ENCODE measurements at regions not wholly inside any gene's neighbourhood (a gene's known extent, or its start where the extent isn't known, plus 50 kb on each side); places are given as distances from the start of the nearest gene placed in this dataset.

DNA sequence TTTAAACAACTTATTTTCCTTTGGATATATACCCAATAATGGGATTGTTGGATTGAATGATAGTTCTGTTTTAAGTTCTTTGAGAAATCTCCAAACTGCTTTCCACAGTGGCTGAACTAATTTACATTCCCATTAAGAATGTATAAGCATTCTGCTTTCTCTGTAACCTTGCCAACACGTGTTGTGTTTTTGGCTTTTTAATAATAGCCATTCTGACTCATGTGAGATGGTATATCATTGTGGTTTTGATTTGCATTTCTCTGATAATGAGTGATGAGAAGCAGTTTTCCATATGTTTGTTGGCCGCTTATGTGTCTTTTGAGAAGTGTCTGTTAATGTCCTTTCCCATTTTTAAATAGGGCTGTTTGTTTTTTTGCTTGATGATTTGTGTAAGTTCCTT is 155.6 kb upstream of the PITX2 start:
- DNase-seq (ENCODE audit: low read depth, low spot score): no peak

- no peak for DNase-seq (ENCODE audit: low read depth, low spot score)
Measured at GRCh38 chr4:110780538-110780937, 157.7 kb upstream of the PITX2 start.

- no peak for DNase-seq (ENCODE audit: low read depth, low spot score)
Measured at GRCh38 chr4:110781944-110782343, 159.1 kb upstream of the PITX2 start.

DNA sequence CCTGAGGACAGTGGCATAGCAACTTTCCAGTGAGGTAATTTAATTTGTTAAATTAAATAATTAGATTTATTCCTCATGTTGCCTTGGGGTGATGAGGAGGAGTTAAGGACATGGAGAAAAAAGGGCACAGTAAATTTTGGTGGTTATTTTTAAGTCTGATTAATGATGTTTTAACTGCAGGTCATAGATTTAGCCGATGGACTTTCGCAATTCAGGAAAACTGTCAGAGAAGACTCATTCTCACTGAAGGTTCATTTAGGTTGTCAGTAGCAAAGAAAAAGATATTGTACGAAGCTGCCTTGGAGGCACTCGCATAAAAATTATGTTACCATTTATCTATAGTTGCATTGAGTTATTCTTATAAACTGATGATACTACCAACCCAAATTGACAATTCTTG is 164.2 kb upstream of the PITX2 start:
- DNase-seq (ENCODE audit: low read depth, low spot score): no peak

GRCh38 chr4:110787707-110788106 is 164.8 kb upstream of the PITX2 start:
- DNase-seq (ENCODE audit: low read depth, low spot score): no peak

DNA sequence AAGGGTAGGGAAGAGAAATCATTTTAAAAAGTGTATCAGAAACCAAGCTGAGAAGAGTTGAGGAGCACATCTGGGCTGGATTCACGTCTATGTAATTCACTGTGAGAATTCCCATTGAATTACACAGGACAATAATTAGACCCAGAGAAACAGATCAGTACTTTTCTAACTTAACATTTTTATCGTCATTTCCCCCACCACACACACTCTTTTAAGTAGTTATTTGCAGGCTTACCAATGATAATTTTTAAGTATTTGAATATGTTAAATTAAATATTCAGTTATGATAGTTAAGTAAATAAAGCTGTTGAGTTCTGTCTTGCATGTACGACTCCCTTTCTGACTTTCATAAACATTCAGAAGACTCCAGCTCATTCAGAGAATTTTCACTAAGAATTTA is 165.4 kb upstream of the PITX2 start:
- DNase-seq (ENCODE audit: low read depth, low spot score): no peak

- DNase-seq (ENCODE audit: low read depth, low spot score): no peak
Measured at GRCh38 chr4:110792036-110792435, 169.2 kb upstream of the PITX2 start.

GRCh38 chr4:110793381-110793801 is 170.5 kb upstream of the PITX2 start:
- no peak for DNase-seq (ENCODE audit: low read depth, low spot score)

- peak; percentile 12 for DNase-seq (ENCODE audit: low read depth, low spot score)
Measured at GRCh38 chr4:110793890-110794554, 171.1 kb upstream of the PITX2 start.

- DNase-seq (ENCODE audit: low read depth, low spot score): no peak
Measured at GRCh38 chr4:110795971-110796370, 173.1 kb upstream of the PITX2 start.

DNA sequence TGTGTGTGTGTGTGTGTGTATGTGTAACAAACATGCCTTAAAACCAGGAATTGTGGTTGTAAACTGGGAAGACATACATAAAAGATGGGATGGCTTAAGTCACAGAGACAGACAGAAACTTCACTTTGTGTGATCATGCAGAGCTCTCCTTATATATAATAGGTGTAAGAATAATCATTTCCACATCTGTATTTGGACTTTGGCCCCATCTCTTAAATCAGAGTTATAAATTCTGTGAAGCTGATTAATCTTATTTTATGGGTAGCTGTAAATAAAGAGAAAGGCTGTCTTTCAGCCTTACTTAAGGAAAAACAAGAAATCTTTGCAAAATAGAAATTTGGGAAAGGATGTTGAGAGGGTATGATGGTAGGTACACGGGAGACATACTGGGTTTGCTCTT is 174.6 kb upstream of the PITX2 start:
- no peak for DNase-seq (ENCODE audit: low read depth, low spot score)

GRCh38 chr4:110798687-110799086 is 175.8 kb upstream of the PITX2 start:
- no peak for DNase-seq (ENCODE audit: low read depth, low spot score)

GRCh38 chr4:110799211-110799610 is 176.3 kb upstream of the PITX2 start:
- DNase-seq (ENCODE audit: low read depth, low spot score): no peak

- DNase-seq (ENCODE audit: low read depth, low spot score): no peak
Measured at GRCh38 chr4:110801591-110801990, 178.7 kb upstream of the PITX2 start.

DNA sequence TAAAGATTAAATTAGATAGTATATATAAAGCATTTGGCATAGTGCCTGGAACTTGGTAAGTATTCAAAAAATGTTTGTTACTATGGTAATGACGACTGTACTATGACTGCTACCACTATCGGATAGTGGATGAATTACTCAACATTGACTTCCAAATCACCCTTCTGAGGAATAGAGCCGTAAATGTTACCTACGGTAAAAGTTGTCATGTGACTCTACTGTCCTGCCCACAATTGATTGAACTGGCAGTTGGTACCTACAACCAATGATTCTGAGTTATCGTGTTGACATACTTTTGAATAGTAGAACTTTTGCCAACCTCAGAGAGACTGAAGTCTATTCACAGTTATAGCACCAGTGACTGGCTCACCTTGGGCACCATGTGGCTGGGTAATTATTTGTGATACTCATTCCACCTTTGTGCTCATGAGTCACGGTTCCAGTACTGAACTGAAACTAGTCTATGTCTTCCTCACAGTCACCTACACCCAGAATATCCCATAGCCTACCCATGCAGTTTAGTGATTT is 185.5 kb upstream of the PITX2 start:
- no peak for DNase-seq (ENCODE audit: low read depth, low spot score)

- no peak for DNase-seq (ENCODE audit: low read depth, low spot score)
Measured at GRCh38 chr4:110815950-110816349, 193.1 kb upstream of the PITX2 start.

DNA sequence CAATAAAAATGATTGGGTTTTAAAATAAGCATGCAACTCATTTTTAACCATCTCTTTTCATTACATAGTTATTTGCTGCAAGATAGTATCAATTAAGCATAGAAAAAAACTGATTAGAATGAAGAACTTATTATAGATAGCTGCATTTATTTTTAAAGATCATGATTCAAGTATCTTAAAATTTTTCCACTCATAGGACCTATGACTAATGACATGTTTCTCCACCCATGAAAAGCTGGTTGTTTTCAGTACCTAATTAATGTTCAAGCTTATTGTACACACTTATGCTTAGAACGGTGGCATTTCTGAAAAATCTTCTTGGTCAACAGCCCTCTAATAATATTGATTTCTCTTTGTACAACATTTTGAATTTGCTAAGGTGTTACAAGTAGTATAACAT is 193.5 kb upstream of the PITX2 start:
- DNase-seq (ENCODE audit: low read depth, low spot score): no peak

- no peak for DNase-seq (ENCODE audit: low read depth, low spot score)
Measured at GRCh38 chr4:110821186-110821585, 198.3 kb upstream of the PITX2 start.

DNA sequence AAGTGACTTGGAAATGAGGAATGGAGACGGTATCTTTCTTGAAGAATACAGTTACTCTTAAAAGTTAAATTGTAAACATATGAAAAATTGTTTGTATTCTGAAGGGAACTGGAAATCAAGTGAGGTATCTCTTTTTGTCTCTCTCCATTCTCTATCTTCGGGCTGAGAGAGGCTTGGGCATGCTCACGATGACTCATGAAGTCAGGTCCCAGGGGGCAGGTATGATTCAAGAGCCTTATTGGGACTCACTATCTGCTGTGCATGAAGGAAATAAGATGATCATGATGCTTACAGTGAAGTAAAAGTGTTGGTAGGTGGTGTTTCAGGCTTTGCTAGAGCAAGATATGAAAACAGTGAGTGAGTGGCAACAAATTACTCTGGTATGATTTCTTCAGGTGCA is 200.4 kb upstream of the PITX2 start:
- DNase-seq (ENCODE audit: low read depth, low spot score): no peak

DNA sequence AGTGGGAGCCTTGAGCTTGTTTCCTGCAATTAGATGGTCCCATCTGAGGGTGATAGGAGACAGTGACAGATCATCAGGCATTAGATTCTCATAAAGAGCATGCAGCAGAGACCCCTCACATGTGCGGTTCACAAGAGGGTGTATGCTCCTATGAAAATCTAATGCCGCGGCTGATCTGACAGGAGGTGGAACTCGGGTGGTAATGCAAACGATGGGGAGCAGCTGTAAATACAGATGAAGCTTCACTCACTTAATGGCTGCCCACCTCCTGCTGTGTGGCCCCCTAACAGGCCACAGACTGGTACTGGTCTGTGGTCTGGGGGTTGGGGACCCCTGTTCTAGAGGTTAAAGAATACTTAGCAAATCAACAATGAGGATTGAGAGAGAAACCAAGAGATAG is 201.5 kb upstream of the PITX2 start:
- DNase-seq (ENCODE audit: low read depth, low spot score): no peak

DNA sequence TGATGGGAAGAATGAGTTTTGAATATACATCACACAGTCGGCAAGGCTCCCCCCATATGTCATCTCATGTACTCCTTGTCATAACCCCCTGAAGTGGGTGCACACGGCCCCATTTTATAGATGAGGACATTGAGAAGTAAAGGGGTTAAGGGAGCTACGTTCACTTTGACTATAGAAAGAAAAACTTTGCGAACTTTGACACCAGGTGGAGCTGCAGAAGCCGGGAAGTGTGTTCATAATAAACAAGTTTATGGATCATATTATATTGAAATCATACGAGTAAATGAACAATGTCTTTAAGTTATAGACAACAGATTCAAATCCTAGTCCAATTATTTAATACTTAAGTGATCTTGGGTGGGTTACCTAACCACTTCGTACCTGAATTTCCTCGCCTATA is 203.8 kb upstream of the PITX2 start:
- DNase-seq (ENCODE audit: low read depth, low spot score): no peak

DNA sequence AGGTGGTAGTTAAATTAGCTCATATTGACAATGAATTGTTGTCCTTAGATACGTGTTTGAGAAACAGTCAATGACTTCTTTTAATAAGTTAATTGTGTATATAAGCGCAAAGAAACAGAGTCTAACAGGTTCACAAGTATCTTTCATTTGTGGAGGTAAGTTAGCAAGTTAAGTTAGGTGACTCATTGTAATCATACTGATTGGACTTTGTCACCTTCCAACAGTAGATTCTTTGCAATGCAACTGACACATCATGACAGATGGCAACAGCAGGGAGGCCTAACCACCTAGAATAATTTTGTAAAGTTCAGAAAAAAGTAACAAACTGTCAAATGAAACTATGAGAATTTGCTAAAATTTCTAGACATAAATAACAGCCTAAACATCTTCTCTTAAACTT is 207.6 kb upstream of the PITX2 start:
- no peak for DNase-seq (ENCODE audit: low read depth, low spot score)

DNA sequence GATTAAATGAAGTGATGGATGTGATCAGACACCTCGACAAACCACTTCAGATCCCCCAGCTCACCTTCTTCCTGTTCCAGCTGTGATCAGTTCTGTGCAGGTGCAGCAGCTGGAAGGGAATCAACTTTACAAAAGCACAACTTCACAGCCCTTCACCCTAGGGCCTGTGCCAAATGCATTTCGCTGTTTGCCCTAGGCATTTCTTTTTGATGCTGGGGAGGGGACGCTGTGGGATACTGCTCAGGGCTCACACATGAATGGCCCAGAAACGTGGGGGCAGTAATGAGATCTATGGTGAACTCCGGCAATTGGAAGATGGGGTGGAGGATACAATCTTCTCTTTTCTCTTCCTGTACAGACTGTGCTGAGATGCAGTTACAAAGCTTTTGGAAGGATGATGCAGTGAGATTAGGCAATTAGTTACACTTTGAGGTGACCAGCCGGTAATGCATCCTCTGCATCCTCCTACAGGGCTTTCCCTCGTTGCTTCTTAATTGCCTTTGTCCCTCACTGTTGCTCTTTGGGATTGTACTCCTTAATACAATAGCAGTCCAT is 215.1 kb upstream of the PITX2 start:
- DNase-seq (ENCODE audit: low read depth, low spot score): no peak

DNA sequence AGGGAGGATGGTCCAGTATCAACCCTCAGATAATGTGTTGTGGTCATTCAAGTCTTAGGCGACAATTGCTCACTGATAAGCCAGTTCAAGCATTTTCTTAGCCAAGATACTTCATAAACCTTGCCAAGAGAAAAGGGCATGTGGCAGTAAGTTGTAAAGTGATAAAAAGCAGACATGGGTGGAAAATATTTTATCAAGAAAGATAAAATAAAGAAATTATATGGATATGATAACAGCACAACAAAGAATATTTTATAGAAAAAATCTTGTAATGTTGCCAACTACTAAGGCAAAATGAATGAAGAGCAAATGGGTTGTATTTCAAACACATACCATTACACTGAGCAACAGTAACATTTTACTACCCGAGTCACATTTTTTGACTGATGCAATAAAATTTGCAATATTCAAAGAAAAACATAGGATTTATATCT is 217.4 kb upstream of the PITX2 start:
- DNase-seq (ENCODE audit: low read depth, low spot score): no peak

Data from iPS DF 19.7 (cell line).